ENCODE measurements at regions not wholly inside any gene's neighbourhood (a gene's known extent, or its start where the extent isn't known, plus 50 kb on each side); places are given as distances from the start of the nearest gene placed in this dataset.

GRCh38 chr20:10953437-10953836, 279.6 kb upstream of the JAG1 start (continued):
- TF ChIP-seq ZNF121 (CRISPR knock-in tag; IDR thresholded peaks at IDR 0.05) (no peak), NFYB (CRISPR knock-in tag; conservative IDR thresholded peaks at IDR 0.05; ENCODE audit: low read depth) (no peak)

DNA sequence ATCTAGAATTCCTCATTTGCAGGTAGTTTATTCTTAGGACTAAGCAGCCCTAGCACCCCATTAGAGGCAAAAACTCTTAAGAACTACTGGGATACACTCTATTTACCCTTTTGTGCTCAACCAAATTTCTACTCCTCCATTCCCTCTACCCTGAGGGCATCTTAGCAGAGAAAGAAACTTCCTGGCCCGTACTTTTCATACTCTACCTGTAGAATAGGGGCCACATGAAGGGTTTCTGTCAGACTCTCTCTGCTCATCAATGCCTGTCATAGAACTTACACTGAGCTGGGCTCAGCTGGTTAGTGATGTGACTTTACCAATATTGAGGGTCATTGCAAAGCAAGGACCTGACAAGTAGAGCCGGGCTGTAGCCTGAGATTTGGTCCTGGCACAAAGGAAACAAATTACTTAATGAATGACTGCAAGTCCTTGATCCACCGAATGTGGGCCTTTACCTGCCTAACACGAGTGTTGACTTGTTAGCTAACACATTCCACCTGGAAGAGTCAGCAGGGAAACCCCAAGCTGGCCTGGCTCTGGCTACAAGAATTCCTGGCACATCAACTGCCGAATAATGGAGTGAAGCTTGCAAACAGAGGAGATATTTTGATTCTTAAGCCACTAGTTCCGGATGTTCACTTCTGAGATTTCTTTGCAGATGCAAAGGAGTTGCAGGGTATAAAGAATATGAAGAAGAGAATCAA, 280.5 kb upstream of the JAG1 start:
- no peak for ATAC-seq
- Mint-ChIP-seq H3K36me3 (no peaks in the 10 kb centered on the region), H3K4me1 (peaks cover 30% of the 10 kb centered on the region), H3K4me3 (no peak overlapping the region), H3K9me3 (peaks cover 6% of the 10 kb centered on the region), H3K27ac (no peak overlapping the region), H3K27me3 (ENCODE audit: low read depth) (no peaks in the 10 kb centered on the region)
- ChIA-PET POLR2A (no interaction called here), CTCF (no interaction called here)
- DNase-seq (ENCODE audit: low spot score): no peak
- TF ChIP-seq NR3C1 (CRISPR knock-in tag; conservative IDR thresholded peaks at IDR 0.05; ENCODE audit: low read depth) (no peak), PRRX2 (CRISPR knock-in tag; IDR thresholded peaks at IDR 0.05) (no peak), FOXP1 (CRISPR knock-in tag; IDR thresholded peaks at IDR 0.05; ENCODE audit: borderline replicate concordance) (no peak), TCF7 (CRISPR knock-in tag; IDR thresholded peaks at IDR 0.05; ENCODE audit: low read depth) (no peak), FOXP4 (CRISPR knock-in tag; IDR thresholded peaks at IDR 0.05) (no peak), MAX (CRISPR knock-in tag; IDR thresholded peaks at IDR 0.05) (no peak), NFE2L1 (CRISPR knock-in tag; IDR thresholded peaks at IDR 0.05) (no peak), JAZF1 (CRISPR knock-in tag; IDR thresholded peaks at IDR 0.05) (no peak), NR1H2 (CRISPR knock-in tag; IDR thresholded peaks at IDR 0.05) (no peak), ZBTB21 (CRISPR knock-in tag; IDR thresholded peaks at IDR 0.05; ENCODE audit: borderline replicate concordance) (no peak), ZNF232 (CRISPR knock-in tag; IDR thresholded peaks at IDR 0.05) (no peak), ESRRA (CRISPR knock-in tag; IDR thresholded peaks at IDR 0.05; ENCODE audit: borderline replicate concordance) (no peak), ZNF317 (CRISPR knock-in tag; IDR thresholded peaks at IDR 0.05; ENCODE audit: borderline replicate concordance, low read depth) (no peak)
- TF ChIP-seq, protein P1, sequence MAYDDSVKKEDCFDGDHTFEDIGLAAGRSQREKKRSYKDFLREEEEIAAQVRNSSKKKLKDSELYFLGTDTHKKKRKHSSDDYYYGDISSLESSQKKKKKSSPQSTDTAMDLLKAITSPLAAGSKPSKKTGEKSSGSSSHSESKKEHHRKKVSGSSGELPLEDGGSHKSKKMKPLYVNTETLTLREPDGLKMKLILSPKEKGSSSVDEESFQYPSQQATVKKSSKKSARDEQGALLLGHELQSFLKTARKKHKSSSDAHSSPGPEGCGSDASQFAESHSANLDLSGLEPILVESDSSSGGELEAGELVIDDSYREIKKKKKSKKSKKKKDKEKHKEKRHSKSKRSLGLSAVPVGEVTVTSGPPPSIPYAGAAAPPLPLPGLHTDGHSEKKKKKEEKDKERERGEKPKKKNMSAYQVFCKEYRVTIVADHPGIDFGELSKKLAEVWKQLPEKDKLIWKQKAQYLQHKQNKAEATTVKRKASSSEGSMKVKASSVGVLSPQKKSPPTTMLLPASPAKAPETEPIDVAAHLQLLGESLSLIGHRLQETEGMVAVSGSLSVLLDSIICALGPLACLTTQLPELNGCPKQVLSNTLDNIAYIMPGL (CRISPR knock-in tag; IDR thresholded peaks at IDR 0.05): no peak

DNA sequence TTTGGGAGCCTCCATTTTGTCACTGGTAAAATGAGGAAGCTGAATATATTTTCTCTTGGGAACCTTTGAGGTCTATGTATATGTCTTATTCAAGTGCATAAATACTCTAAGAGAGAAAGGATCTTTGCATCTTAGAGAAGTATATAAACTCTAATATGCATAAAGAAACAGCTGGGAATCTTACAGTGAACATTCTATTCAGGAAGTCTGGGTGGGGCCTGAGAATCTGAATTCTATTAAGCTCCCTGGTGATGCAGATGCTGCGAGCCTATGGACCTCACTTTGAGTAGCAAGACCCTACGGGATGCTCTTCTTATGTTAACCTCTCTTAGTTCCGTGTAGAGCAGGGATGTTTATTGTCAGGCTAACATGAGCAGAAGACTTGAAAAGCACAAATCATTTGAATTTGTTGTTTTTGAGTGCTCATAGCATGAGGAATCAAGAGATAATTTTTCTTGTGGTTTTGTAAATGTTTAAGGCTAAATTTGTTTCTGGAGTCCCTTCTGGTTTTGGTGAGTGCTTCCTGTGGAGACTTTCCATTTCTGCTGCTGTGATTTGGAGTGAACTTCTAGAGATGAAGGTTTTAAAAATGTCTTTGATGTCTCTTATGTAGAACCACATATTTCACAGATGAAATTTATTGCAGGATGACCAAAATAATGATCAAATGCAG, 281.2 kb upstream of the JAG1 start:
- Mint-ChIP-seq H3K9me3 (peaks cover 6% of the 10 kb centered on the region), H3K36me3 (no peaks in the 10 kb centered on the region), H3K27me3 (ENCODE audit: low read depth) (no peaks in the 10 kb centered on the region), H3K4me3 (no peak overlapping the region), H3K4me1 (peaks cover 22% of the 10 kb centered on the region), H3K27ac (no peak overlapping the region)
- CTCF ChIA-PET: no interaction called here
- POLR2A ChIA-PET: no interaction called here
- ATAC-seq (no peak), DNase-seq (ENCODE audit: low spot score) (no peak)
- TF ChIP-seq HMGA2 (CRISPR knock-in tag; IDR thresholded peaks at IDR 0.05): no peak
- no peak for TF ChIP-seq TCF7 (CRISPR knock-in tag; IDR thresholded peaks at IDR 0.05; ENCODE audit: low read depth)
- TF ChIP-seq CREB1 (CRISPR knock-in tag; IDR thresholded peaks at IDR 0.05): no peak
- TF ChIP-seq ZNF121 (CRISPR knock-in tag; IDR thresholded peaks at IDR 0.05): no peak
- no peak for TF ChIP-seq ZBTB43 (CRISPR knock-in tag; IDR thresholded peaks at IDR 0.05)
- TF ChIP-seq JUN (CRISPR knock-in tag; IDR thresholded peaks at IDR 0.05): no peak
- no peak for TF ChIP-seq IRF1 (CRISPR knock-in tag; IDR thresholded peaks at IDR 0.05)
- no peak for TF ChIP-seq ESRRA (CRISPR knock-in tag; IDR thresholded peaks at IDR 0.05; ENCODE audit: borderline replicate concordance)
